NT2/D1 (cell line): ENCODE measurements at regions not wholly inside any gene's neighbourhood (a gene's known extent, or its start where the extent isn't known, plus 50 kb on each side); places are given as distances from the start of the nearest gene placed in this dataset.

Experiments used
- SUZ12 ChIP-seq: IDR thresholded peaks from 2 replicates; pipeline ENCODE4 v1.6.1; 2011; ENCODE audit not compliant: insufficient read length, insufficient read depth; ENCODE audit errors: extremely low read depth
- YY1 ChIP-seq: IDR thresholded peaks from 2 replicates; pipeline ENCODE4 v1.6.1; 2011; ENCODE audit not compliant: insufficient read length, insufficient read depth
- ZNF274 ChIP-seq: IDR thresholded peaks from 2 replicates; pipeline ENCODE4 v1.6.1; 2011; ENCODE audit warnings: mild to moderate bottlenecking, low read depth, low read length

DNA sequence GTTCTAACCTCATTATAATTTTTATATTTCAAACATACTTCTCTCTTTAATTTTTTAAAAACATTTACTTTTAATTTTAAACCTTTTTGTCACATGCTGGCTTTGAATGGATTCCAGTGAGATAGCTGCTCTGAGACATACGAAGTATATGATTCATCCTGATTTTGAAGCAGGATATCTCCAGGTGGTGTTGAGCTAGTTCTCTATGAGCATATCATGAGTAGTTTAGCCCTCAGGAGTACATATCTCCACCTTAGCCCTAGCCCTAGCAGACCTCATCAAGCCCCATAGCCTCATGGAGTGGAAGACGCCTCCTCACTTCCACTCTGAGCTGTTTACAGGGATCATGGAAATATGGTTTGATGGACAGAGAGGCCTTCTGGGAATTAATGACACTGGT, 183.2 kb upstream of the C21orf91 start:
- no peak for TF ChIP-seq ZNF274
- no peak for TF ChIP-seq YY1
- no peak for TF ChIP-seq SUZ12
